Prostate gland (tissue), 2 donors: ENCODE measurements at regions not wholly inside any gene's neighbourhood (a gene's known extent, or its start where the extent isn't known, plus 50 kb on each side); places are given as distances from the start of the nearest gene placed in this dataset.

Experiments
- DNase-seq: peaks from one replicate; pipeline ENCODE4 v3.0.0-alpha.2; 2019; ENCODE audit warnings: low spot score
- H3K27ac ChIP-seq, 2 donors: fragments of 200-600 bp; sonication (generic); 2 replicates each; pipeline ENCODE4 v1.5.1; 2017 to 2019
- H3K27me3 ChIP-seq: fragments of 200-600 bp; sonication (generic); replicated peaks from 2 replicates; pipeline ENCODE4 v1.5.1; 2019; ENCODE audit not compliant: insufficient read depth
- H3K36me3 ChIP-seq, 2 donors: fragments of 200-600 bp; sonication (generic); 1 replicate in 1 of 2; 2 replicates in 1 of 2; pipeline versions ENCODE4 v1.5.1 to v1.8.1; 2017 to 2019
- H3K4me1 ChIP-seq: fragments of 200-600 bp; sonication (generic); replicated peaks from 2 replicates; pipeline ENCODE4 v1.5.1; 2019
- H3K4me3 ChIP-seq, 2 donors: fragments of 200-600 bp; sonication (generic); 2 replicates each; pipeline ENCODE4 v1.5.1; 2017 to 2019
- H3K9me3 ChIP-seq: fragments of 200-600 bp; sonication (generic); 2 replicates; pipeline ENCODE4 v1.5.1; 2017
- CTCF ChIP-seq, 4 experiments: fragments of 200-600 bp in 2 of 4; fragments of 450-650 bp in 2 of 4; sonication (generic) in 2 of 4; IDR thresholded peaks; 1 replicate in 3 of 4; 2 replicates in 1 of 4; pipeline ENCODE4 v1.5.1; 2016 to 2019; ENCODE audit warnings: antibody characterized with exemption in 4 of 4, mild to moderate bottlenecking in 2 of 4, moderate library complexity in 2 of 4
- POLR2A ChIP-seq: fragments of 450-650 bp; IDR thresholded peaks from one replicate; pipeline ENCODE4 v1.6.1; 2016; ENCODE audit warnings: antibody characterized with exemption, mild to moderate bottlenecking
- POLR2AphosphoS5 ChIP-seq: sonication (generic); formaldehyde crosslinking; IDR thresholded peaks from one replicate; pipeline ENCODE4 v1.6.1; 2017; ENCODE audit warnings: antibody characterized with exemption
- WGBS: methylation state at CpG from one replicate; pipeline ENCODE4 v1.1.5; 2018; 5-methylcytosine and 5-hydroxymethylcytosine counted together
- intact Hi-C: fragments of 100-400 bp; cut with DNase I; formaldehyde crosslinking; loops from one replicate; pipeline ENCODE4 v1.14.2; 2022

GRCh38 chr18:14014456-14014855, 99.1 kb upstream of the MC2R start:
- TF ChIP-seq CTCF (IDR thresholded peaks at IDR 0.05) (no peak), POLR2A (no peak), POLR2AphosphoS5 (no peak)
- H3K36me3 ChIP-seq = no peaks in the 10 kb centered on the region
- H3K9me3 ChIP-seq = no peaks in the 10 kb centered on the region
- no peaks in the 10 kb centered on the region for H3K27me3 ChIP-seq
- H3K27ac ChIP-seq = no peak overlapping the region
- intact Hi-C loops = no loop called here
- H3K4me1 ChIP-seq = no peaks in the 10 kb centered on the region
- DNase-seq = no peak
- WGBS = 94% methylated on average over 1 of the region's 1 CpG
- no peak overlapping the region for H3K4me3 ChIP-seq

- no peaks in the 10 kb centered on the region for H3K4me1 ChIP-seq
Observed at GRCh38 chr18:14000884-14001283, 85.5 kb upstream of the MC2R start.

GRCh38 chr18:13999231-13999630, 83.9 kb upstream of the MC2R start:
- DNase-seq = no peak
- Histone ChIP-seq H3K27me3 (no peaks in the 10 kb centered on the region), H3K4me1 (no peaks in the 10 kb centered on the region), H3K4me3 (no peak overlapping the region), H3K27ac (no peak overlapping the region), H3K9me3 (no peaks in the 10 kb centered on the region), H3K36me3 (no peaks in the 10 kb centered on the region)
- TF ChIP-seq CTCF (IDR thresholded peaks at IDR 0.05) (no peak), POLR2AphosphoS5 (no peak), POLR2A (no peak)
- 82% methylated on average over 5 of the region's 5 CpGs for WGBS
- intact Hi-C loops = loop anchor here (10.0 kb wide), 1 partner anchor 64 kb away; no protein-coding TSS in a partner anchor

More at GRCh38 chr18:14000884-14001283, 85.5 kb upstream of the MC2R start:
- Histone ChIP-seq H3K27ac (no peak overlapping the region), H3K27me3 (no peaks in the 10 kb centered on the region), H3K36me3 (no peaks in the 10 kb centered on the region), H3K9me3 (no peaks in the 10 kb centered on the region), H3K4me3 (no peak overlapping the region)
- WGBS = 92% methylated on average over 7 of the region's 7 CpGs
- no peak for DNase-seq
- intact Hi-C loops = no loop called here
- TF ChIP-seq CTCF (IDR thresholded peaks at IDR 0.05) (no peak), POLR2AphosphoS5 (no peak), POLR2A (no peak)

GRCh38 chr18:13998571-13998970, 83.2 kb upstream of the MC2R start:
- H3K4me3 ChIP-seq = no peak overlapping the region
- H3K9me3 ChIP-seq = no peaks in the 10 kb centered on the region
- intact Hi-C loops = loop anchor here (10.0 kb wide), 1 partner anchor 64 kb away; no protein-coding TSS in a partner anchor
- H3K27ac ChIP-seq = no peak overlapping the region
- H3K4me1 ChIP-seq = no peaks in the 10 kb centered on the region
- DNase-seq = no peak
- H3K36me3 ChIP-seq = no peaks in the 10 kb centered on the region
- 78% methylated on average over 9 of the region's 9 CpGs for WGBS
- H3K27me3 ChIP-seq = no peaks in the 10 kb centered on the region
- TF ChIP-seq POLR2A = no peak
- no peak for TF ChIP-seq POLR2AphosphoS5
- no peak for TF ChIP-seq CTCF (IDR thresholded peaks at IDR 0.05)

GRCh38 chr18:13993730-13994129, 78.4 kb upstream of the MC2R start:
- intact Hi-C loops = loop anchor here (10.0 kb wide), 1 partner anchor 59 kb away; no protein-coding TSS in a partner anchor
- WGBS = 42% methylated on average over 5 of the region's 5 CpGs

More at GRCh38 chr18:13993730-13994129, 78.4 kb upstream of the MC2R start:
- Histone ChIP-seq H3K4me1 (no peaks in the 10 kb centered on the region), H3K27ac (no peak overlapping the region), H3K27me3 (no peaks in the 10 kb centered on the region), H3K4me3 (no peak overlapping the region), H3K36me3 (no peaks in the 10 kb centered on the region), H3K9me3 (no peaks in the 10 kb centered on the region)
- DNase-seq = no peak
- TF ChIP-seq CTCF (IDR thresholded peaks at IDR 0.05) (no peak), POLR2A (no peak), POLR2AphosphoS5 (no peak)
